BJ (cell line): ENCODE measurements at regions not wholly inside any gene's neighbourhood (a gene's known extent, or its start where the extent isn't known, plus 50 kb on each side); places are given as distances from the start of the nearest gene placed in this dataset.
A peak's percentile ranks its signal among the peaks of the same experiment; 100 is the strongest.

Experiments
- CTCF ChIA-PET: fragments of 350-600 bp; formaldehyde crosslinking; extraction: SDS; loops from one replicate; lab custom pipeline; 2021; ENCODE audit warnings: antibody characterized with exemption, inconsistent platforms; lab: Yijun Ruan, JAX
- POLR2A ChIA-PET: fragments of 300-600 bp; sonication (Branson Sonifier 250); formaldehyde crosslinking; extraction: SDS; loops from one replicate; lab custom pipeline; 2021; ENCODE audit warnings: antibody characterized with exemption; lab: Charles Lee
- DNase-seq: peaks from one replicate; pipeline ENCODE4 v3.0.0-alpha.2; 2011; ENCODE audit warnings: low read depth
- H3K27me3 ChIP-seq: 2 replicates; pipeline ENCODE4 v1.6.0; 2011; ENCODE audit warnings: low read length; ENCODE audit not compliant: control insufficient read depth, insufficient read depth
- H3K36me3 ChIP-seq: 2 replicates; pipeline ENCODE4 v1.5.1; 2011; ENCODE audit warnings: low read length; ENCODE audit not compliant: control insufficient read depth, insufficient read depth
- H3K4me3 ChIP-seq: 2 replicates; pipeline ENCODE4 v1.5.1; 2011; ENCODE audit warnings: low read depth, mild to moderate bottlenecking, control low read depth, low read length
- CTCF ChIP-seq: IDR thresholded peaks from 2 replicates; pipeline ENCODE4 v1.5.1; 2011; ENCODE audit warnings: low read depth, mild to moderate bottlenecking, control low read depth, inconsistent platforms, low read length, moderate library complexity; ENCODE audit not compliant: insufficient read depth

GRCh38 chr11:34564406-34564805 lies 50.8 kb upstream of the ELF5 start:
- no peak for TF ChIP-seq CTCF
- POLR2A ChIA-PET = no interaction called here
- Histone ChIP-seq H3K27me3 (peaks cover 2% of the 10 kb centered on the region), H3K36me3 (no peaks in the 10 kb centered on the region), H3K4me3 (no peak overlapping the region)
- CTCF ChIA-PET = interaction anchor here (1.0 to 2.3 kb wide), 2 partner anchors 22 to 325 kb away, joined by 3 to 8 read pairs; no protein-coding TSS in a partner anchor
- no peak for DNase-seq

DNA sequence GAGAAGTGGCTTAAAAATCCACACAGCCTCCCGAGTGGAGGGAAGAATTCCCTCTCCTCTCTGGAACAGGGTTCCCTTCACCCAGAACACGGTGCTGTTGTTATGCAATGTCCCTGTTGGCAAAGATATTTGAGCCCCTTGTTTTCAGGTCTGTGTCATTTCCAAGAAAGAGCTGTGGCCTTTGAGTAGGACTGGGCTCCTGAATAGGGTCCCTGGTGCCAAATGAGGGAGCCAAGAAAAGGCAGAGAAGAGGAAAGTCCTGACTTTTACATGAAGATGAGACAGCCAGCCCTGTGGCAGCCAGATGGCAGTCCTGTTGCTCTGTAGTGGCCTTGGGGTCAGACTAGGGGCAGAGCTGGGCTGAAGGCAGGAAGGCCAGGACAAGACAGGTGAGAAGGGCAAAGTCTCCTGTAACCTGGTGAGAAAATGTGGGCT lies 51.2 kb upstream of the ELF5 start:
- POLR2A ChIA-PET = no interaction called here
- no peak overlapping the region for H3K4me3 ChIP-seq
- no peak for DNase-seq
- H3K27me3 ChIP-seq = peaks cover 2% of the 10 kb centered on the region
- no peak for TF ChIP-seq CTCF
- CTCF ChIA-PET = interaction anchor here (1.0 to 2.3 kb wide), 3 partner anchors 8 to 325 kb away, joined by 3 to 8 read pairs (median 3); no protein-coding TSS in a partner anchor
- no peaks in the 10 kb centered on the region for H3K36me3 ChIP-seq

DNA sequence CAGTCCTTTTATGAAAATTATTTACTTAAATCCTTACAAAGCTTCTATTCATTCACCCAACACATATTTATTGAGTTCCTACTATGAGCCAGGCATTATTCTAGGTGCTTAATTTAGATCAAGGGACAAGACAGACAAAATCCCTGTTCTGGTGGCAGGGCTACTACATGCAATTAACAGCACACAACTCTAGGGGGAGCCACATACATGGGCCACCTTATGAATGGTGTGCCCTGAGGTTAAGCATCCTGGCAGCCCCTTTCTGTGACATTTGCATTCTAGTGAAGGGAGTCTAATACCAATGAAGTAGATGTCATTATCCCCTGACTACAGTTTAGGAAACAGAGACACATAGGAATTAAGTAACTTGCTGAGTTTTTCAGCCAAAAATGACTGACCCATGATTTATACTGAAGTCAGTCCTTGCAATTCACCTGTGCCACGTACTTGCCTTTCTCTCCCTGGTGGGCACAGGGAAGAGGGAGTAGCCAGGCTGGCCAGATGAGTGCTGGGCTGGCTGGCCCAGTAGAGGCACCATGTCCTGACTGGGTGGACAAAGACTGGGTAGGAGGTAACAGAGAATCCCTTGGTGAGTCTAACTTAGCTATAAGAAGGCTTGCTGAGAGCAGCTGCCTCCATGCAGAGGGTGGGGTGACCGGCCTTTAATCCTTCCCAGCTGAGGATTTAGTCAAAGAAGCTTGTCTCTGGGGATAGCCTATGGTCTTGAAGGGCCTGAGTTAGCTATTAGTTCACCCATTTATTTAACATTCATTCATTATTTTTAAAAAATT lies 52.0 kb upstream of the ELF5 start:
- peak; percentile 19; the same call in 1 of the 2 replicates for TF ChIP-seq CTCF
- no peak for DNase-seq
- H3K27me3 ChIP-seq = peaks cover 2% of the 10 kb centered on the region
- ChIA-PET CTCF (interaction anchor here (1.0 to 1.3 kb wide), 3 partner anchors 9 to 324 kb away, joined by 3 read pairs; no protein-coding TSS in a partner anchor), POLR2A (no interaction called here)
- no peaks in the 10 kb centered on the region for H3K36me3 ChIP-seq
- no peak overlapping the region for H3K4me3 ChIP-seq

GRCh38 chr11:34566208-34566551 lies 52.6 kb upstream of the ELF5 start:
- ChIA-PET POLR2A (no interaction called here), CTCF (interaction anchor here (1.2 to 1.3 kb wide), 2 partner anchors 9 to 20 kb away, joined by 3 read pairs; no protein-coding TSS in a partner anchor)
- no peak for TF ChIP-seq CTCF
- no peak overlapping the region for H3K4me3 ChIP-seq
- H3K36me3 ChIP-seq = no peaks in the 10 kb centered on the region
- DNase-seq = no peak
- no peaks in the 10 kb centered on the region; the same call in none of the 2 replicates for H3K27me3 ChIP-seq

DNA sequence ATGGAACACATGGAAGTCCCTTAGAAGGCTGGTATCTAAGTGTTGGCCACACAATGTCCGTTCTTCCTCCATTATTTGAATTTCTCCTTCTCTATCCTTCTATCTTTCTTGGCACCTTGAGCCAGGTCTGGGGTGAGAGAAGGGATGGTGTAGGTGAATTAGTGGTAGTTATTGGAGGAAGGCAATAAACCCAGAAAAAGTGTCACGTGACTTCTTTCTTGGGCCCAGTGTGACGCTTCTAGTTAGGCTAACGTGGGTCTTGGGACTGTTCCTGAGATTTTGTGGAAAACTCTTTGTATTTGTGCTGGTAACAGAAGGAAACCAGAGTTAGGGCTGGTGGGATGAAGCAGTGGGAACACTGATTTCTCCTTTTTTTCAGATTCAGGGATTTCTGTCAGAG lies 53.1 kb upstream of the ELF5 start:
- DNase-seq = no peak
- Histone ChIP-seq H3K4me3 (no peak overlapping the region), H3K36me3 (no peaks in the 10 kb centered on the region), H3K27me3 (no peaks in the 10 kb centered on the region; the same call in none of the 2 replicates)
- no peak for TF ChIP-seq CTCF
- POLR2A ChIA-PET = no interaction called here
- CTCF ChIA-PET = interaction anchor here (1.0 to 1.2 kb wide), 3 partner anchors 20 to 325 kb away, joined by 3 read pairs; partner anchors contain the start of gene ELF5
